Transverse colon (tissue), 4 donors: ENCODE measurements at regions not wholly inside any gene's neighbourhood (a gene's known extent, or its start where the extent isn't known, plus 50 kb on each side); places are given as distances from the start of the nearest gene placed in this dataset.
"Not testable (repeated sequence)": the region's sequence is repeated elsewhere in the genome, so short reads cannot be mapped to it uniquely, and the experiment has no call there.

Experiments
- EP300 ChIP-seq: sonication (generic); formaldehyde crosslinking; IDR thresholded peaks from one replicate; pipeline ENCODE4 v1.6.1; 2017; ENCODE audit warnings: antibody characterized with exemption, low read depth
- POLR2A ChIP-seq: fragments of 450-650 bp; IDR thresholded peaks from one replicate; pipeline ENCODE4 v1.6.1; 2016; ENCODE audit warnings: antibody characterized with exemption, mild to moderate bottlenecking, moderate library complexity
- POLR2AphosphoS5 ChIP-seq, 3 donors: sonication (generic); formaldehyde crosslinking; IDR thresholded peaks; one replicate each; pipeline ENCODE4 v1.6.1; 2016; ENCODE audit warnings: antibody characterized with exemption in 3 of 3
- TF ChIP-seq, protein P1 (sequence below), 5 experiments: fragments of 200-600 bp in 3 of 5; fragments of 450-650 bp in 2 of 5; sonication (generic) in 3 of 5; IDR thresholded peaks; 1 replicate in 2 of 5; 2 replicates in 3 of 5; pipeline ENCODE4 v1.5.1; 2016 to 2017; ENCODE audit warnings: antibody characterized with exemption in 5 of 5, inconsistent platforms in 3 of 5, mild to moderate bottlenecking in 2 of 5, moderate library complexity in 1 of 5

GRCh38 chr4:91791631-91792030 lies 512.1 kb upstream of the GRID2 start:
- TF ChIP-seq POLR2A; EP300; POLR2AphosphoS5 (IDR thresholded peaks at IDR 0.05): not testable (repeated sequence)
- TF ChIP-seq, protein P1, sequence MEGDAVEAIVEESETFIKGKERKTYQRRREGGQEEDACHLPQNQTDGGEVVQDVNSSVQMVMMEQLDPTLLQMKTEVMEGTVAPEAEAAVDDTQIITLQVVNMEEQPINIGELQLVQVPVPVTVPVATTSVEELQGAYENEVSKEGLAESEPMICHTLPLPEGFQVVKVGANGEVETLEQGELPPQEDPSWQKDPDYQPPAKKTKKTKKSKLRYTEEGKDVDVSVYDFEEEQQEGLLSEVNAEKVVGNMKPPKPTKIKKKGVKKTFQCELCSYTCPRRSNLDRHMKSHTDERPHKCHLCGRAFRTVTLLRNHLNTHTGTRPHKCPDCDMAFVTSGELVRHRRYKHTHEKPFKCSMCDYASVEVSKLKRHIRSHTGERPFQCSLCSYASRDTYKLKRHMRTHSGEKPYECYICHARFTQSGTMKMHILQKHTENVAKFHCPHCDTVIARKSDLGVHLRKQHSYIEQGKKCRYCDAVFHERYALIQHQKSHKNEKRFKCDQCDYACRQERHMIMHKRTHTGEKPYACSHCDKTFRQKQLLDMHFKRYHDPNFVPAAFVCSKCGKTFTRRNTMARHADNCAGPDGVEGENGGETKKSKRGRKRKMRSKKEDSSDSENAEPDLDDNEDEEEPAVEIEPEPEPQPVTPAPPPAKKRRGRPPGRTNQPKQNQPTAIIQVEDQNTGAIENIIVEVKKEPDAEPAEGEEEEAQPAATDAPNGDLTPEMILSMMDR (IDR thresholded peaks at IDR 0.05): not testable (repeated sequence)
